ENCODE measurements at regions not wholly inside any gene's neighbourhood (a gene's known extent, or its start where the extent isn't known, plus 50 kb on each side); places are given as distances from the start of the nearest gene placed in this dataset.

- TF ChIP-seq CTCF (IDR thresholded peaks at IDR 0.05; ENCODE audit: low read depth, low read length) (no peak), MAX (IDR thresholded peaks at IDR 0.05; ENCODE audit: low read depth, low read length) (no peak), POLR2A (IDR thresholded peaks at IDR 0.05; ENCODE audit: extremely low read depth, insufficient read length) (no peak), MYC (IDR thresholded peaks at IDR 0.05; ENCODE audit: low read depth, low read length) (no peak)
- no peak for DNase-seq (ENCODE audit: low read depth)
- no peak overlapping the region for H3K4me3 ChIP-seq (ENCODE audit: low read depth, low read length)
Observed at GRCh38 chr1:65505547-65506300, 85.3 kb downstream of the LEPR start.

- TF ChIP-seq POLR2A (IDR thresholded peaks at IDR 0.05; ENCODE audit: extremely low read depth, insufficient read length), result no peak
- no peak for TF ChIP-seq CTCF (IDR thresholded peaks at IDR 0.05; ENCODE audit: low read depth, low read length)
- no peak for TF ChIP-seq MAX (IDR thresholded peaks at IDR 0.05; ENCODE audit: low read depth, low read length)
- TF ChIP-seq MYC (IDR thresholded peaks at IDR 0.05; ENCODE audit: low read depth, low read length), result no peak
- DNase-seq (ENCODE audit: low read depth), result no peak
- H3K4me3 ChIP-seq (ENCODE audit: low read depth, low read length), result no peak overlapping the region
Observed at GRCh38 chr1:65508051-65508450, 87.6 kb downstream of the LEPR start.

- TF ChIP-seq CTCF (IDR thresholded peaks at IDR 0.05; ENCODE audit: low read depth, low read length) (no peak), MAX (IDR thresholded peaks at IDR 0.05; ENCODE audit: low read depth, low read length) (no peak), POLR2A (IDR thresholded peaks at IDR 0.05; ENCODE audit: extremely low read depth, insufficient read length) (no peak), MYC (IDR thresholded peaks at IDR 0.05; ENCODE audit: low read depth, low read length) (no peak)
- no peak overlapping the region for H3K4me3 ChIP-seq (ENCODE audit: low read depth, low read length)
- no peak for DNase-seq (ENCODE audit: low read depth)
Observed at GRCh38 chr1:65509912-65510680, 89.6 kb downstream of the LEPR start.

- no peak overlapping the region for H3K4me3 ChIP-seq (ENCODE audit: low read depth, low read length)
- TF ChIP-seq POLR2A (IDR thresholded peaks at IDR 0.05; ENCODE audit: extremely low read depth, insufficient read length), result no peak
- no peak for TF ChIP-seq MAX (IDR thresholded peaks at IDR 0.05; ENCODE audit: low read depth, low read length)
- no peak for TF ChIP-seq CTCF (IDR thresholded peaks at IDR 0.05; ENCODE audit: low read depth, low read length)
- no peak for TF ChIP-seq MYC (IDR thresholded peaks at IDR 0.05; ENCODE audit: low read depth, low read length)
- no peak for DNase-seq (ENCODE audit: low read depth)
Observed at GRCh38 chr1:65510961-65511360, 90.5 kb downstream of the LEPR start.

GRCh38 chr1:65512383-65512782 is 91.9 kb downstream of the LEPR start:
- DNase-seq (ENCODE audit: low read depth), result no peak
- no peak for TF ChIP-seq POLR2A (IDR thresholded peaks at IDR 0.05; ENCODE audit: extremely low read depth, insufficient read length)
- no peak for TF ChIP-seq MYC (IDR thresholded peaks at IDR 0.05; ENCODE audit: low read depth, low read length)
- H3K4me3 ChIP-seq (ENCODE audit: low read depth, low read length), result no peak overlapping the region

Data from NB4 (cell line).